VCaP (cell line): ENCODE measurements at regions not wholly inside any gene's neighbourhood (a gene's known extent, or its start where the extent isn't known, plus 50 kb on each side); places are given as distances from the start of the nearest gene placed in this dataset.

Source experiments
- H3K27ac ChIP-seq: fragments of 450-650 bp; 2 replicates; pipeline ENCODE4 v1.5.1; 2017
- CTCF ChIP-seq: fragments of 450-650 bp; conservative IDR thresholded peaks from 2 replicates; pipeline ENCODE4 v1.5.1; 2017; ENCODE audit warnings: mild to moderate bottlenecking, moderate library complexity

- no peak for TF ChIP-seq CTCF
- H3K27ac ChIP-seq = no peak overlapping the region
Observed at GRCh38 chr6:48212501-48212900, 101.5 kb upstream of the PTCHD4 start.

GRCh38 chr6:48206091-48206490, 95.1 kb upstream of the PTCHD4 start:
- no peak for TF ChIP-seq CTCF
- no peak overlapping the region for H3K27ac ChIP-seq

GRCh38 chr6:48200869-48201390, 89.9 kb upstream of the PTCHD4 start:
- TF ChIP-seq CTCF = no peak
- no peak overlapping the region for H3K27ac ChIP-seq

- H3K27ac ChIP-seq = no peak overlapping the region
- no peak for TF ChIP-seq CTCF
Observed at GRCh38 chr6:48199499-48199898, 88.5 kb upstream of the PTCHD4 start.

- H3K27ac ChIP-seq = no peak overlapping the region
- TF ChIP-seq CTCF = no peak
Observed at GRCh38 chr6:48197941-48198340, 86.9 kb upstream of the PTCHD4 start.

- no peak overlapping the region for H3K27ac ChIP-seq
- TF ChIP-seq CTCF = no peak
Observed at GRCh38 chr6:48194596-48195295, 83.7 kb upstream of the PTCHD4 start.

GRCh38 chr6:48188158-48188557, 77.2 kb upstream of the PTCHD4 start:
- no peak for TF ChIP-seq CTCF
- H3K27ac ChIP-seq = no peak overlapping the region
